ENCODE measurements at regions not wholly inside any gene's neighbourhood (a gene's known extent, or its start where the extent isn't known, plus 50 kb on each side); places are given as distances from the start of the nearest gene placed in this dataset.

DNA sequence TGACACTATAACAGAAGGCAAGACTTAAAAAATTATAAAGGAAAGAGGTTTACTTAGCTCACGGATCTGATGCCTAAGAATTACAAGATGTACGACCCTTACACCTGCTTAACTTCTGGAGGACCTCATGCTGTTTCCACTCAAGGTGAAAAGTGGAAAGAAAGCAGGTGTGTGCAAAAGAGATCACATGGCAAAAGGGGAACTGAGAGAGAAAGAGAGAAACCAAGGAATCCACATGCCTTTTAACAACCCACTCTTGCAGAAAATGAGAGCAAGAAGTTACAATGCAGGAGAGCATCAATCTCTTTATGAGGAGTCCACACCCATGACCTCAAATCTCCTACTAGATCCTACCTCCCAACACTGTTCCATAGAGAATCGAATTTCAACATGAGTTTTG, 2382.2 kb downstream of the TP53TG3F start (continued):
- TF ChIP-seq, protein P1, sequence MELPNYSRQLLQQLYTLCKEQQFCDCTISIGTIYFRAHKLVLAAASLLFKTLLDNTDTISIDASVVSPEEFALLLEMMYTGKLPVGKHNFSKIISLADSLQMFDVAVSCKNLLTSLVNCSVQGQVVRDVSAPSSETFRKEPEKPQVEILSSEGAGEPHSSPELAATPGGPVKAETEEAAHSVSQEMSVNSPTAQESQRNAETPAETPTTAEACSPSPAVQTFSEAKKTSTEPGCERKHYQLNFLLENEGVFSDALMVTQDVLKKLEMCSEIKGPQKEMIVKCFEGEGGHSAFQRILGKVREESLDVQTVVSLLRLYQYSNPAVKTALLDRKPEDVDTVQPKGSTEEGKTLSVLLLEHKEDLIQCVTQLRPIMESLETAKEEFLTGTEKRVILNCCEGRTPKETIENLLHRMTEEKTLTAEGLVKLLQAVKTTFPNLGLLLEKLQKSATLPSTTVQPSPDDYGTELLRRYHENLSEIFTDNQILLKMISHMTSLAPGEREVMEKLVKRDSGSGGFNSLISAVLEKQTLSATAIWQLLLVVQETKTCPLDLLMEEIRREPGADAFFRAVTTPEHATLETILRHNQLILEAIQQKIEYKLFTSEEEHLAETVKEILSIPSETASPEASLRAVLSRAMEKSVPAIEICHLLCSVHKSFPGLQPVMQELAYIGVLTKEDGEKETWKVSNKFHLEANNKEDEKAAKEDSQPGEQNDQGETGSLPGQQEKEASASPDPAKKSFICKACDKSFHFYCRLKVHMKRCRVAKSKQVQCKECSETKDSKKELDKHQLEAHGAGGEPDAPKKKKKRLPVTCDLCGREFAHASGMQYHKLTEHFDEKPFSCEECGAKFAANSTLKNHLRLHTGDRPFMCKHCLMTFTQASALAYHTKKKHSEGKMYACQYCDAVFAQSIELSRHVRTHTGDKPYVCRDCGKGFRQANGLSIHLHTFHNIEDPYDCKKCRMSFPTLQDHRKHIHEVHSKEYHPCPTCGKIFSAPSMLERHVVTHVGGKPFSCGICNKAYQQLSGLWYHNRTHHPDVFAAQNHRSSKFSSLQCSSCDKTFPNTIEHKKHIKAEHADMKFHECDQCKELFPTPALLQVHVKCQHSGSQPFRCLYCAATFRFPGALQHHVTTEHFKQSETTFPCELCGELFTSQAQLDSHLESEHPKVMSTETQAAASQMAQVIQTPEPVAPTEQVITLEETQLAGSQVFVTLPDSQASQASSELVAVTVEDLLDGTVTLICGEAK (IDR thresholded peaks at IDR 0.05) = no peak
- TF ChIP-seq, protein P1 (CRISPR knock-in tag; IDR thresholded peaks at IDR 0.05) = no peak
- no peak for TF ChIP-seq ELK3 (CRISPR knock-in tag; IDR thresholded peaks at IDR 0.05)
- TF ChIP-seq RCOR1 (IDR thresholded peaks at IDR 0.05; ENCODE audit: borderline replicate concordance in 1 of 2, low read depth in 2 of 2, low read length in 2 of 2) = no peak

Data from K562 (cell line).